Esophagus muscularis mucosa (tissue), 4 donors: ENCODE measurements at regions not wholly inside any gene's neighbourhood (a gene's known extent, or its start where the extent isn't known, plus 50 kb on each side); places are given as distances from the start of the nearest gene placed in this dataset.

Source experiments
- CTCF ChIP-seq, 3 experiments: fragments of 200-600 bp in 2 of 3; fragments of 450-650 bp in 1 of 3; sonication (generic) in 2 of 3; IDR thresholded peaks; one replicate each; pipeline ENCODE4 v1.5.1; 2017 to 2019; ENCODE audit warnings: antibody characterized with exemption in 3 of 3, mild to moderate bottlenecking in 2 of 3, moderate library complexity in 1 of 3
- EP300 ChIP-seq: sonication (generic); formaldehyde crosslinking; IDR thresholded peaks from one replicate; pipeline ENCODE4 v1.6.1; 2017; ENCODE audit warnings: antibody characterized with exemption
- POLR2A ChIP-seq: fragments of 450-650 bp; IDR thresholded peaks from one replicate; pipeline ENCODE4 v1.6.1; 2017; ENCODE audit warnings: antibody characterized with exemption, moderate library complexity, mild to moderate bottlenecking, low read depth
- POLR2AphosphoS5 ChIP-seq, 2 donors: sonication (generic); formaldehyde crosslinking; IDR thresholded peaks; one replicate each; pipeline ENCODE4 v1.6.1; 2017; ENCODE audit warnings: antibody characterized with exemption in 2 of 2

GRCh38 chr4:136590440-136590839, 941.9 kb downstream of the PCDH18 start:
- TF ChIP-seq POLR2A, result no peak
- TF ChIP-seq CTCF (IDR thresholded peaks at IDR 0.05), result no peak
- no peak for TF ChIP-seq POLR2AphosphoS5 (IDR thresholded peaks at IDR 0.05)
- TF ChIP-seq EP300, result no peak
